Activated T-helper 1 cell treated with anti-CD3 and anti-CD28 coated beads, Interleukin-12 subunit alpha, Interleukin-12 subunit beta, Interleukin-2, Interleukin-4 antibody, amounts not matched to agents 30 ng/mL and 10 ng/mL and 1 ng/mL, durations not matched to agents 14 hours and 24 hours and 36 hours (primary cell): ENCODE measurements at regions not wholly inside any gene's neighbourhood (a gene's known extent, or its start where the extent isn't known, plus 50 kb on each side); places are given as distances from the start of the nearest gene placed in this dataset.

ENCODE experiments used
- DNase-seq: peaks from one replicate; pipeline ENCODE4 v3.0.0; 2021; ENCODE audit warnings: low spot score
- H3K27ac Mint-ChIP-seq: one replicate; pipeline ENCODE4 v1.8.0; 2021; ENCODE audit warnings: mild to moderate bottlenecking, mixed read lengths
- H3K27me3 Mint-ChIP-seq: one replicate; pipeline ENCODE4 v1.8.0; 2022; ENCODE audit warnings: mild to moderate bottlenecking, moderate library complexity, mixed read lengths; ENCODE audit not compliant: insufficient read depth
- H3K36me3 Mint-ChIP-seq: one replicate; pipeline ENCODE4 v1.8.0; 2021; ENCODE audit warnings: low read depth, mixed read lengths
- H3K4me1 Mint-ChIP-seq: one replicate; pipeline ENCODE4 v1.8.0; 2021; ENCODE audit warnings: low read depth, mixed read lengths
- H3K4me3 Mint-ChIP-seq: one replicate; pipeline ENCODE4 v1.8.0; 2021; ENCODE audit warnings: mild to moderate bottlenecking, moderate library complexity, mixed read lengths
- H3K9me3 Mint-ChIP-seq: one replicate; pipeline ENCODE4 v1.8.0; 2021; ENCODE audit warnings: mixed read lengths
- intact Hi-C: fragments of 100-400 bp; cut with micrococcal nuclease; formaldehyde crosslinking; loops from one replicate; pipeline ENCODE4 v1.15.1; 2024

- Mint-ChIP-seq H3K9me3 (peaks cover 2% of the 10 kb centered on the region), H3K36me3 (no peaks in the 10 kb centered on the region), H3K27me3 (no peaks in the 10 kb centered on the region), H3K4me1 (no peaks in the 10 kb centered on the region), H3K27ac (no peak overlapping the region), H3K4me3 (no peak overlapping the region)
- intact Hi-C loops, result no loop called here
- no peak for DNase-seq
Observed at GRCh38 chr5:124045412-124045811, 533.4 kb downstream of the CSNK1G3 start.

GRCh38 chr5:124044613-124045012, 532.6 kb downstream of the CSNK1G3 start:
- Mint-ChIP-seq H3K36me3 (no peaks in the 10 kb centered on the region), H3K9me3 (peaks cover 5% of the 10 kb centered on the region), H3K27me3 (no peaks in the 10 kb centered on the region), H3K27ac (no peak overlapping the region), H3K4me1 (no peaks in the 10 kb centered on the region), H3K4me3 (no peak overlapping the region)
- intact Hi-C loops, result no loop called here
- DNase-seq, result no peak

- intact Hi-C loops, result no loop called here
- no peak for DNase-seq
- no peaks in the 10 kb centered on the region for H3K36me3 Mint-ChIP-seq
- H3K4me3 Mint-ChIP-seq, result no peak overlapping the region
- H3K9me3 Mint-ChIP-seq, result peaks cover 5% of the 10 kb centered on the region
- H3K27me3 Mint-ChIP-seq, result no peaks in the 10 kb centered on the region
- H3K4me1 Mint-ChIP-seq, result no peaks in the 10 kb centered on the region
- H3K27ac Mint-ChIP-seq, result no peak overlapping the region
Observed at GRCh38 chr5:124043456-124043855, 531.5 kb downstream of the CSNK1G3 start.

DNA sequence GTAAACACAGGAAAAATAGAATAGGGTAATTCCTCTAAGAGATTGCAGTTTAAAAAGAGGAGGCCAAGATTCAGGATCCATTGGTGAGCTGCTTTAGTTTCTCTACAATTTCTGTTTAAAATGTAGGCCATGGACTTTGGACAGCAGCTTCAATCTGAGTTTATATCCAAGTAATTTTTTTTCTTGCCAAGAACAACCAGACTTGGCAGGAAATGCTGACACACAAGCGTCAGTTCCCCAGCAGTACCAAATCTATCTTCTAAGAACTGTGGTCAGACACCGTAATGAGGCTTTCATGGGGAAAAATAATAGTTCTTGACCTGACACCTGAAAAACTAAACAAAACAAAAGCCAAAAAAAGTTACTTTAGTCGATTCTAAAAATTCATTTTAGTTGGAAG, 528.8 kb downstream of the CSNK1G3 start:
- Mint-ChIP-seq H3K27ac (no peak overlapping the region), H3K27me3 (no peaks in the 10 kb centered on the region), H3K36me3 (no peaks in the 10 kb centered on the region), H3K9me3 (peaks cover 5% of the 10 kb centered on the region), H3K4me1 (no peaks in the 10 kb centered on the region), H3K4me3 (no peak overlapping the region)
- no peak for DNase-seq
- intact Hi-C loops, result no loop called here

GRCh38 chr5:124039410-124039809, 527.4 kb downstream of the CSNK1G3 start:
- Mint-ChIP-seq H3K27ac (no peak overlapping the region), H3K4me3 (no peak overlapping the region), H3K27me3 (no peaks in the 10 kb centered on the region), H3K36me3 (no peaks in the 10 kb centered on the region), H3K9me3 (peaks cover 5% of the 10 kb centered on the region), H3K4me1 (no peaks in the 10 kb centered on the region)
- DNase-seq, result no peak
- intact Hi-C loops, result no loop called here

GRCh38 chr5:124036786-124037185, 524.8 kb downstream of the CSNK1G3 start:
- Mint-ChIP-seq H3K9me3 (peaks cover 5% of the 10 kb centered on the region), H3K4me1 (no peaks in the 10 kb centered on the region), H3K27ac (no peak overlapping the region), H3K27me3 (no peaks in the 10 kb centered on the region), H3K4me3 (no peak overlapping the region), H3K36me3 (no peaks in the 10 kb centered on the region)
- no peak for DNase-seq
- intact Hi-C loops, result no loop called here

DNA sequence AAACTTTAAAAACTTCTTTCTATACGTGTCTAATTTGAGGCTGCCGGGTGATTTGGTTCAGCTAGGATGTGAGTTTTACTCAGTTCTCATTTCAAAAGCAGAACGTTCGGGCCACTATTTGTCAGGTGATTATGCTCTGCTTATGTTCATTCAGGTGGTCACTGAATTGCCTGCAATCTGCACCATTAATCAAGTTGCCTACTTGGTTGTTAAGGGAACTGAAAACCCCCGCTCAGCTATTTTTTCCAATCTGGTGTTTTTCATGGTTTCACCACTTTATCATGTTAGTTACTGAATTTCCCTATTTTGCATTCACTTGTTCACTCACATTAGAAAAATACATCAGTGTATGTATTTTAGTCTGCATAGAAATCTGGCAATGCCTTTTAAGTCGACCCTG, 523.0 kb downstream of the CSNK1G3 start:
- Mint-ChIP-seq H3K27me3 (no peaks in the 10 kb centered on the region), H3K4me3 (no peak overlapping the region), H3K27ac (no peak overlapping the region), H3K36me3 (no peaks in the 10 kb centered on the region), H3K4me1 (no peaks in the 10 kb centered on the region), H3K9me3 (no peaks in the 10 kb centered on the region)
- no peak for DNase-seq
- intact Hi-C loops, result no loop called here

- no peaks in the 10 kb centered on the region for H3K36me3 Mint-ChIP-seq
- no peak overlapping the region for H3K4me3 Mint-ChIP-seq
- no peak for DNase-seq
- H3K9me3 Mint-ChIP-seq, result no peaks in the 10 kb centered on the region
- H3K27me3 Mint-ChIP-seq, result no peaks in the 10 kb centered on the region
- H3K27ac Mint-ChIP-seq, result no peak overlapping the region
- no peaks in the 10 kb centered on the region for H3K4me1 Mint-ChIP-seq
- intact Hi-C loops, result no loop called here
Observed at GRCh38 chr5:124034083-124034700, 522.2 kb downstream of the CSNK1G3 start.

DNA sequence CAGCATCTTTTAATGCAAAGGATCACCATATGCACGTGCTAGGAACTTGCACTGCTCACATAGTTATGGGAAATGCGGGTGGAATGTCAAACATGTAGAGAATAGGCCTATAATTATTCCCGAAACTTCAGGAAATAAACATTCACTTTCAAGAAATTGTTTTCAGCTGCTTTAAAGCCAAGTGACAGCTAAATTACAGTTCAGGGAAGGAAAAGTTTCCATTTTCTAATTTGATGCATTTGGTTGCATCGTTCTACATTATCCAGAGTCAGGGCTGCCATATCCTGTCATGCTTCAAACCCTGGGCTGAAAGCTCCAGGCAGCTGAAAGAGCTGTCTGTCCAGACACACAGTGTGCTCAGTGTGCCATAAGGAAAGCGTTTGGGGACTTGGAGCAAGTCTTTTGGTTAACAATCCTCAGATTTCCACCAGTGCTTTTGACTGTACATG, 518.1 kb downstream of the CSNK1G3 start:
- Mint-ChIP-seq H3K27me3 (no peaks in the 10 kb centered on the region), H3K4me3 (no peak overlapping the region), H3K27ac (no peak overlapping the region), H3K4me1 (no peaks in the 10 kb centered on the region), H3K9me3 (no peaks in the 10 kb centered on the region), H3K36me3 (no peaks in the 10 kb centered on the region)
- DNase-seq, result no peak
- intact Hi-C loops, result no loop called here

GRCh38 chr5:124027441-124027840, 515.5 kb downstream of the CSNK1G3 start:
- Mint-ChIP-seq H3K36me3 (no peaks in the 10 kb centered on the region), H3K4me3 (no peak overlapping the region), H3K4me1 (no peaks in the 10 kb centered on the region), H3K27ac (no peak overlapping the region), H3K9me3 (no peaks in the 10 kb centered on the region), H3K27me3 (no peaks in the 10 kb centered on the region)
- intact Hi-C loops, result no loop called here
- no peak for DNase-seq

- no peak overlapping the region for H3K27ac Mint-ChIP-seq
- intact Hi-C loops, result no loop called here
- H3K27me3 Mint-ChIP-seq, result no peaks in the 10 kb centered on the region
- no peak overlapping the region for H3K4me3 Mint-ChIP-seq
- DNase-seq, result no peak
- no peaks in the 10 kb centered on the region for H3K36me3 Mint-ChIP-seq
- no peaks in the 10 kb centered on the region for H3K4me1 Mint-ChIP-seq
- no peaks in the 10 kb centered on the region for H3K9me3 Mint-ChIP-seq
Observed at GRCh38 chr5:124025306-124025845, 513.4 kb downstream of the CSNK1G3 start.

DNA sequence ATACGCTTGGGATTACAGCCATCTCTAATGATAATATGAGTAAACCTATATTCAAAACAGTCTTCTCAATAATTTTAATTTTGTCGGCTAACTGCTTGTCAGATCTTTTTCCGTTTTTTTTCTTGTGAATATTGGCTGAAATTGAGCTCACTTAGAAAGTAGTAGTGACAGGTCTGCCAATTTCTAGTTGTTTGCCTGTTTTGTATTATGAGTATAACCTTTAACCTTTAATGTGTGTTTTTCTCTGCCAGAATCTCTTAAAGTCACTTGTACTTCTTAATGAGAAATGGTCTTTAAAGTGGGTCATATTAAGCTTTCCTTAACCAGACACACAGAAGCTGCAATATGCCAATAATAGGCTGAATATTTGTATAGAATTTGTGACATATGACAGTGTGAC, 511.0 kb downstream of the CSNK1G3 start:
- no peak for DNase-seq
- Mint-ChIP-seq H3K27me3 (no peaks in the 10 kb centered on the region), H3K36me3 (no peaks in the 10 kb centered on the region), H3K9me3 (no peaks in the 10 kb centered on the region), H3K4me1 (no peaks in the 10 kb centered on the region), H3K27ac (no peak overlapping the region), H3K4me3 (no peak overlapping the region)
- intact Hi-C loops, result no loop called here

DNA sequence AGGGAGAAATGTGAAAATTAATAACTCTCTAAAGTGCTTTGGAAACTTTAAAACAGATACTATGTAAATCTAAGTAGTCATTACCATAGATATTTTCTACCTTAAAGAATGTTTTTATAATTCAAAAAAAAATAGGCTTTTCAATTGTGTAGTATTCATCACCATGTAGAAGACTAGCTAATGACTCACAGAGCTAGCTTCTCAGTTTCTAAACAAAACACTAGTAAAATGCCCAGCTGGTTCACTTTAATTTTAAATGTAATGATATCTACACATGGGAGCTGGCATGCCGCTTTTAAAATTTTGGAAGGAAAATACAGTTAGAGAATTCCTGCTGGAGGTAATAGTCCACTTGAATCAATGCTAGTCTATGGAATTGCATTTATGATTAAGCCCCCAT, 509.8 kb downstream of the CSNK1G3 start:
- no peak for DNase-seq
- no peaks in the 10 kb centered on the region for H3K36me3 Mint-ChIP-seq
- no peaks in the 10 kb centered on the region for H3K4me1 Mint-ChIP-seq
- H3K27me3 Mint-ChIP-seq, result no peaks in the 10 kb centered on the region
- no peaks in the 10 kb centered on the region for H3K9me3 Mint-ChIP-seq
- no peak overlapping the region for H3K27ac Mint-ChIP-seq
- intact Hi-C loops, result no loop called here
- no peak overlapping the region for H3K4me3 Mint-ChIP-seq

GRCh38 chr5:124021066-124021641, 509.2 kb downstream of the CSNK1G3 start:
- Mint-ChIP-seq H3K36me3 (no peaks in the 10 kb centered on the region), H3K4me1 (no peaks in the 10 kb centered on the region), H3K9me3 (peaks cover 2% of the 10 kb centered on the region), H3K27me3 (no peaks in the 10 kb centered on the region), H3K4me3 (no peak overlapping the region), H3K27ac (no peak overlapping the region)
- DNase-seq, result no peak
- intact Hi-C loops, result no loop called here
